ENCODE measurements at regions not wholly inside any gene's neighbourhood (a gene's known extent, or its start where the extent isn't known, plus 50 kb on each side); places are given as distances from the start of the nearest gene placed in this dataset.
"Not testable (repeated sequence)": the region's sequence is repeated elsewhere in the genome, so short reads cannot be mapped to it uniquely, and the experiment has no call there.

GRCh38 chr4:12146339-12146738 is 717.6 kb upstream of the HS3ST1 start:
- FAIRE-seq (no peak), DNase-seq (ENCODE audit: low spot score in 2 of 2) (no peak)

GRCh38 chr4:12145768-12146167 is 717.1 kb upstream of the HS3ST1 start:
- DNase-seq (ENCODE audit: low spot score in 2 of 2) = no peak
- FAIRE-seq = no peak

GRCh38 chr4:12145106-12145505 is 716.4 kb upstream of the HS3ST1 start:
- FAIRE-seq (no peak), DNase-seq (ENCODE audit: low spot score in 2 of 2) (no peak)

GRCh38 chr4:12144051-12144450 is 715.4 kb upstream of the HS3ST1 start:
- no peak for FAIRE-seq
- no peak for DNase-seq (ENCODE audit: low spot score in 2 of 2)

- no peak for DNase-seq (ENCODE audit: low spot score in 2 of 2)
- no peak for FAIRE-seq
Observed at GRCh38 chr4:12140864-12141263, 712.2 kb upstream of the HS3ST1 start.

GRCh38 chr4:12139296-12139695 is 710.6 kb upstream of the HS3ST1 start:
- FAIRE-seq (no peak), DNase-seq (ENCODE audit: low spot score in 2 of 2) (no peak)

- no peak for DNase-seq (ENCODE audit: low spot score in 2 of 2)
- no peak for FAIRE-seq
Observed at GRCh38 chr4:12138488-12138887, 709.8 kb upstream of the HS3ST1 start.

- DNase-seq (ENCODE audit: low spot score in 2 of 2) = no peak
- no peak for FAIRE-seq
Observed at GRCh38 chr4:12137575-12137974, 708.9 kb upstream of the HS3ST1 start.

GRCh38 chr4:12126474-12126873 is 697.8 kb upstream of the HS3ST1 start:
- no peak for DNase-seq (ENCODE audit: low spot score in 2 of 2)
- FAIRE-seq = no peak

GRCh38 chr4:12124138-12124537 is 695.4 kb upstream of the HS3ST1 start:
- no peak for FAIRE-seq
- no peak for DNase-seq (ENCODE audit: low spot score in 2 of 2)

- FAIRE-seq (no peak), DNase-seq (ENCODE audit: low spot score in 2 of 2) (no peak)
Observed at GRCh38 chr4:12123707-12124106, 695.0 kb upstream of the HS3ST1 start.

- DNase-seq (ENCODE audit: low spot score in 2 of 2) = no peak
- FAIRE-seq = no peak
Observed at GRCh38 chr4:12122316-12122715, 693.6 kb upstream of the HS3ST1 start.

GRCh38 chr4:12120968-12121367 is 692.3 kb upstream of the HS3ST1 start:
- DNase-seq (ENCODE audit: low spot score in 2 of 2) (no peak), FAIRE-seq (no peak)

GRCh38 chr4:12118651-12119213 is 690.0 kb upstream of the HS3ST1 start:
- no peak for FAIRE-seq
- no peak for DNase-seq (ENCODE audit: low spot score in 2 of 2)

- FAIRE-seq = no peak
- DNase-seq (ENCODE audit: low spot score in 2 of 2) = no peak
Observed at GRCh38 chr4:12116009-12116552, 687.4 kb upstream of the HS3ST1 start.

GRCh38 chr4:12110627-12111026 is 681.9 kb upstream of the HS3ST1 start:
- FAIRE-seq = no peak
- DNase-seq (ENCODE audit: low spot score in 2 of 2) = no peak

GRCh38 chr4:12109056-12109455 is 680.4 kb upstream of the HS3ST1 start:
- FAIRE-seq; DNase-seq (ENCODE audit: low spot score in 2 of 2): not testable (repeated sequence)

- no peak for FAIRE-seq
- no peak for DNase-seq (ENCODE audit: low spot score in 2 of 2)
Observed at GRCh38 chr4:12105519-12105918, 676.8 kb upstream of the HS3ST1 start.

- not testable (repeated sequence) for DNase-seq (ENCODE audit: low spot score in 2 of 2); FAIRE-seq
Observed at GRCh38 chr4:12089920-12090319, 661.2 kb upstream of the HS3ST1 start.

- DNase-seq (ENCODE audit: low spot score in 2 of 2) (no peak), FAIRE-seq (no peak)
Observed at GRCh38 chr4:12084690-12085089, 656.0 kb upstream of the HS3ST1 start.

- DNase-seq (ENCODE audit: low spot score in 2 of 2) (no peak), FAIRE-seq (no peak)
Observed at GRCh38 chr4:12071316-12071715, 642.6 kb upstream of the HS3ST1 start.

- FAIRE-seq = no peak
- DNase-seq (ENCODE audit: low spot score in 2 of 2) = no peak
Observed at GRCh38 chr4:12053966-12054365, 625.3 kb upstream of the HS3ST1 start.

- FAIRE-seq (no peak), DNase-seq (ENCODE audit: low spot score in 2 of 2) (no peak)
Observed at GRCh38 chr4:12053556-12053955, 624.9 kb upstream of the HS3ST1 start.

Measured in frontal cortex (tissue), 3 donors.